ENCODE measurements at regions not wholly inside any gene's neighbourhood (a gene's known extent, or its start where the extent isn't known, plus 50 kb on each side); places are given as distances from the start of the nearest gene placed in this dataset.
"Not testable (repeated sequence)": the region's sequence is repeated elsewhere in the genome, so short reads cannot be mapped to it uniquely, and the experiment has no call there.

DNA sequence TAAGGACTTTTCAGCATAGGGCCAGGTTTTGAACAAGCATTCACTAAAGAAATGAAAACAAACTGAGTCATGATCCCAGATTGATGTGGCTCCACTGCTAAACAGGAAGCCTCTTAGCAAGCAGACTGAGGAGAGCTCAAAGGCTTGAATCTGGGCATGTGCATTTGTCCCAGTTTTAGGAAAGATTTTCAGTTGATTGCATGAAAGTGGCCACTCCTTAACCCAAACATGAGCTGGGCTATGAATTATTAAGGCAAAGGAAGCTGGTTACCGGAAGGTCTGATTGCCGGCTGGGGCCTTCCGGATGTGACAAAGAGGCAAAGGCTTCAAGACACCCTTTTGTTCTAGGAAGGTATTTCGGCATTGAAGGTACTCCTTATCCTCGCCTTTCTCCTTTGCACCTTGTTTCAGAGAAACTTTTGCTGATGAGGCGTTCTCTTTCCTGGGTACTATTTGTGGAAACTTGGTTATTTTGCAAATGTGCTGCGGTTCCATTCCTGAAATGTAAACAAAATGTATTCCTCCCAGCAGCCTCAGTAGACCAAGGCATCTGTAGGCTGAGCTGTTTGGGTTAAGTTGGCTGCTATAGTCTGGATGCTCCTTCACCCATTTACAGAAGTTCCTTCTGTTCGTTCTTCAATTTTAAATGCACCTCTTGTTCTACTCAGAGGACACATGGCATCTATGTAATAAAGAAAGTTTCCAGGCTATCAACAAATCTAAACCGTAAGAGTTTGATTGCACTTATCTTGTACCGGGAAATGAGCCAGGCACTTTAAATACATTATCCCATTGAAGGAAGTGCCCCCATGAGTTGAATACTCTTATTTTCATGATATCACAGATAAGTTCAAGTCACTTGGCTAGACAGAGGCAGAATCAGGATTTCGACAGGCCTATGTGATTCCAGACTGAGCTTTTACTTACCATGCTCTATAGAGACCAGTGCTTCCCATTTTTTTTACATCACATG is 115.6 kb upstream of the METAP2 start:
- Histone ChIP-seq H3K18ac (ENCODE audit: low read length) (no peak overlapping the region), H4K5ac (ENCODE audit: low read length) (no peak overlapping the region), H3K27me3 (ENCODE audit: insufficient read depth, low read length, poor library complexity) (no peaks in the 10 kb centered on the region), H2BK15ac (replicated peaks; ENCODE audit: low read depth) (no peak overlapping the region), H2BK120ac (ENCODE audit: low read depth, low read length) (no peak overlapping the region), H3K79me2 (ENCODE audit: control insufficient read depth, insufficient read depth, low read length) (no peaks in the 10 kb centered on the region), H3K9ac (ENCODE audit: low read length) (no peak overlapping the region), H3K4me1 (ENCODE audit: control insufficient read depth, low read depth, low read length) (no peaks in the 10 kb centered on the region), H4K8ac (ENCODE audit: low read depth, low read length) (no peak overlapping the region), H3K79me1 (ENCODE audit: low read length) (no peaks in the 10 kb centered on the region), H3K23ac (ENCODE audit: low read length) (no peak overlapping the region), H3K4me2 (ENCODE audit: low read length) (no peak overlapping the region), H3K4ac (ENCODE audit: low read depth, low read length) (no peak overlapping the region), H3K4me3 (ENCODE audit: low read length) (no peak overlapping the region), H3K27ac (ENCODE audit: low read depth, low read length) (no peak overlapping the region), H2AK5ac (ENCODE audit: low read length) (no peak overlapping the region), H3K36me3 (ENCODE audit: control insufficient read depth, insufficient read depth, low read length) (no peaks in the 10 kb centered on the region), H3K56ac (ENCODE audit: low read length) (no peak overlapping the region), H2BK5ac (ENCODE audit: low read length) (no peak overlapping the region)
- no peak for DNase-seq
- no CpG with 5 or more reads among the region's 11 CpGs for WGBS (ENCODE audit: extremely low coverage, insufficient coverage, low lambda C conversion rate)

DNA sequence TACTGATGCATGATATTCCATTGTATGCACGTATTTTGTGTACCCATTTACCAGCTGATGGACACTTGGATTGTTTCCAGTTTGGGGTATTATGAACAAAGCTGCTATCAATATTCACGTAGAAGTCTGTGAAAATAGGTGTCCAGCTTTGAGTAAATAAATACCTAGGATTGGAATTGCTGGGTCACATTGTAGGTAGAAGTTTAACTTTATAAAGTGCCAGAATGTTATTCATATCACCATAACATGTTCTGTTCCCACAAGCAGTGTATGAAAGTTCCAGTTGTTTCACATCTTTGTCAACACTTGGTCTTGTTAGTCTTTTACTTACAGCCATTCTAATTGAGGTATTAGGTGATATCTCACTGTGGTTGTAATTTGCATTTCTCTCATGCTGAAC is 108.0 kb upstream of the METAP2 start:
- WGBS (ENCODE audit: extremely low coverage, insufficient coverage, low lambda C conversion rate) = no CpG with 5 or more reads among the region's 2 CpGs
- H2BK120ac ChIP-seq (ENCODE audit: low read depth, low read length) = no peak overlapping the region
- no peak overlapping the region for H2BK15ac ChIP-seq (replicated peaks; ENCODE audit: low read depth)
- no peaks in the 10 kb centered on the region for H3K79me2 ChIP-seq (ENCODE audit: control insufficient read depth, insufficient read depth, low read length)
- H4K5ac ChIP-seq (ENCODE audit: low read length) = no peak overlapping the region
- no peaks in the 10 kb centered on the region for H3K27me3 ChIP-seq (ENCODE audit: insufficient read depth, low read length, poor library complexity)
- H3K4me3 ChIP-seq (ENCODE audit: low read length) = no peak overlapping the region
- no peaks in the 10 kb centered on the region for H3K4me1 ChIP-seq (ENCODE audit: control insufficient read depth, low read depth, low read length)
- no peak overlapping the region for H2BK5ac ChIP-seq (ENCODE audit: low read length)
- no peak overlapping the region for H3K9ac ChIP-seq (ENCODE audit: low read length)
- H3K4me2 ChIP-seq (ENCODE audit: low read length) = no peak overlapping the region
- no peaks in the 10 kb centered on the region for H3K79me1 ChIP-seq (ENCODE audit: low read length)
- H3K27ac ChIP-seq (ENCODE audit: low read depth, low read length) = no peak overlapping the region
- no peak overlapping the region for H4K8ac ChIP-seq (ENCODE audit: low read depth, low read length)
- no peak overlapping the region for H3K4ac ChIP-seq (ENCODE audit: low read depth, low read length)
- DNase-seq = no peak
- no peaks in the 10 kb centered on the region for H3K36me3 ChIP-seq (ENCODE audit: control insufficient read depth, insufficient read depth, low read length)
- H3K23ac ChIP-seq (ENCODE audit: low read length) = no peak overlapping the region
- no peak overlapping the region for H2AK5ac ChIP-seq (ENCODE audit: low read length)
- H3K56ac ChIP-seq (ENCODE audit: low read length) = no peak overlapping the region
- H3K18ac ChIP-seq (ENCODE audit: low read length) = no peak overlapping the region

DNA sequence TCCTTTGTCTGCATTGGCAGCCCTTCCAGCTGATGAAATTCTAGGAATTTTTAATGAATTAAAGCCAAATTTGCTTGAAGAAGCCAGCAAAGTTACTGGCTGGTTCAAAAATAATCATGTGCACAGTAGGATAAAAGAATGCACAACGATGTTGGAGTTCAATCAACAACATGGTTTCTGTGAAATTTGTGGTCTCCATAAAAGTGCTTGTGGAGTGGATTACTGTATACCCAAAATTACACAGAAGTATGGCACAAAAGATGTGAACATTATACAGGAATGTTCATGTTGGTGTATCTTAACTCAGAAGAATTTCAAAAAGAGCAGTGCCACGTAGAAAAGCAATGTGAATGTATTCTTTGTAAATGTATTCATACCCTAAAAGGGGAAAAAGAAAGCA is 105.0 kb upstream of the METAP2 start:
- Histone ChIP-seq H2BK5ac (ENCODE audit: low read length) (no peak overlapping the region), H3K79me1 (ENCODE audit: low read length) (no peaks in the 10 kb centered on the region), H3K4me3 (ENCODE audit: low read length) (no peak overlapping the region), H4K8ac (ENCODE audit: low read depth, low read length) (no peak overlapping the region), H3K4me2 (ENCODE audit: low read length) (no peak overlapping the region), H3K36me3 (ENCODE audit: control insufficient read depth, insufficient read depth, low read length) (no peaks in the 10 kb centered on the region), H3K27ac (ENCODE audit: low read depth, low read length) (no peak overlapping the region), H3K79me2 (ENCODE audit: control insufficient read depth, insufficient read depth, low read length) (no peaks in the 10 kb centered on the region), H3K18ac (ENCODE audit: low read length) (no peak overlapping the region), H2BK15ac (replicated peaks; ENCODE audit: low read depth) (no peak overlapping the region), H4K5ac (ENCODE audit: low read length) (no peak overlapping the region), H2AK5ac (ENCODE audit: low read length) (no peak overlapping the region), H3K23ac (ENCODE audit: low read length) (no peak overlapping the region), H3K4me1 (ENCODE audit: control insufficient read depth, low read depth, low read length) (no peaks in the 10 kb centered on the region), H3K4ac (ENCODE audit: low read depth, low read length) (no peak overlapping the region), H2BK120ac (ENCODE audit: low read depth, low read length) (no peak overlapping the region), H3K27me3 (ENCODE audit: insufficient read depth, low read length, poor library complexity) (no peaks in the 10 kb centered on the region), H3K9ac (ENCODE audit: low read length) (no peak overlapping the region), H3K56ac (ENCODE audit: low read length) (no peak overlapping the region)
- WGBS (ENCODE audit: extremely low coverage, insufficient coverage, low lambda C conversion rate) = no CpG with 5 or more reads among the region's 2 CpGs
- no peak for DNase-seq

DNA sequence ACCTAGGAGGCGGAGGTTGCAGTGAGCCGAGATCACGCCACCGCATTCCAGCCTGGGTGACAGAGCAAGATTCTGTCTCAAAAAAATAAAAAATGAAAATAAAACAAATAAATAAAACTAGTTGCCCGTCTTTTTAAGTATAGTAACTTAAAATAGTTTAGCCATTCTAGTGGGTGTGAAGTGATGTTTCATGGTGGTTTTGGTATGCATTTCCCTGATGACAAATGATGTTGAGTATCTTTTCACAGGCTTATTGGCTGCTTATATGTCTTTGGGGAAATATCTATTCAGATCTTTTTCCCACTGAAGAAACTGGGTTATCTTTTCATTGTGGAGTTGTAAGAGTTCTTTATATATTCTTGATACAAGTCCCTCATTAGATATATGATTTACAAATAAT is 102.4 kb upstream of the METAP2 start:
- no peaks in the 10 kb centered on the region for H3K79me2 ChIP-seq (ENCODE audit: control insufficient read depth, insufficient read depth, low read length)
- H3K56ac ChIP-seq (ENCODE audit: low read length) = no peak overlapping the region
- no peak overlapping the region for H3K4me2 ChIP-seq (ENCODE audit: low read length)
- no peak overlapping the region for H3K4ac ChIP-seq (ENCODE audit: low read depth, low read length)
- H3K4me1 ChIP-seq (ENCODE audit: control insufficient read depth, low read depth, low read length) = no peaks in the 10 kb centered on the region
- no peak overlapping the region for H2BK5ac ChIP-seq (ENCODE audit: low read length)
- WGBS (ENCODE audit: extremely low coverage, insufficient coverage, low lambda C conversion rate) = no CpG with 5 or more reads among the region's 5 CpGs
- H2BK120ac ChIP-seq (ENCODE audit: low read depth, low read length) = no peak overlapping the region
- H3K18ac ChIP-seq (ENCODE audit: low read length) = no peak overlapping the region
- H3K4me3 ChIP-seq (ENCODE audit: low read length) = no peak overlapping the region
- no peak overlapping the region for H2BK15ac ChIP-seq (replicated peaks; ENCODE audit: low read depth)
- H3K79me1 ChIP-seq (ENCODE audit: low read length) = no peaks in the 10 kb centered on the region
- H2AK5ac ChIP-seq (ENCODE audit: low read length) = no peak overlapping the region
- H3K27ac ChIP-seq (ENCODE audit: low read depth, low read length) = no peak overlapping the region
- H4K5ac ChIP-seq (ENCODE audit: low read length) = no peak overlapping the region
- no peak overlapping the region for H3K23ac ChIP-seq (ENCODE audit: low read length)
- no peaks in the 10 kb centered on the region for H3K27me3 ChIP-seq (ENCODE audit: insufficient read depth, low read length, poor library complexity)
- H3K9ac ChIP-seq (ENCODE audit: low read length) = no peak overlapping the region
- DNase-seq = no peak
- H4K8ac ChIP-seq (ENCODE audit: low read depth, low read length) = no peak overlapping the region
- H3K36me3 ChIP-seq (ENCODE audit: control insufficient read depth, insufficient read depth, low read length) = no peaks in the 10 kb centered on the region

DNA sequence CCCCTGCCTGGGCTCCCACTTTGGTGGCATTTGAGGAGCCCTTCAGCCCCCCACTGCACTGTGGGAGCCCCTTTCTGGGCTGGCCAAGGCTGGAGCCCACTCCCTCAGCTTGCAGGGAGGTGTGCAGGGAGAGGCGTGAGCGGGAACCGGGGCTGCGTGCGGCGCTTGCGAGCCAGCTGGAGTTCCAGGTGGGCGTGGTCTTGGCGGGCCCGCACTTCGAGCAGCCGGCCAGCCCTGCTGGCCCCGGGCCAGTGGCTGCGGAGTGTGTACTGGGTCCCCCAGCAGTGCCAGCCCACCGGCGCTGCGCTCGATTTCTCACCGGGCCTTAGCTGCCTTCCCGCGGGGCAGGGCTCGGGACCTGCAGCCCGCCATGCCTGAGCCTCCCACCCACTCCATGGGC is 94.5 kb upstream of the METAP2 start:
- H3K79me2 ChIP-seq (ENCODE audit: control insufficient read depth, insufficient read depth, low read length); H3K9ac ChIP-seq (ENCODE audit: low read length); H2BK5ac ChIP-seq (ENCODE audit: low read length); H4K8ac ChIP-seq (ENCODE audit: low read depth, low read length); H3K4me2 ChIP-seq (ENCODE audit: low read length); H3K18ac ChIP-seq (ENCODE audit: low read length); H3K23ac ChIP-seq (ENCODE audit: low read length); H3K4me3 ChIP-seq (ENCODE audit: low read length); H3K79me1 ChIP-seq (ENCODE audit: low read length); DNase-seq; H3K56ac ChIP-seq (ENCODE audit: low read length); H2BK15ac ChIP-seq (replicated peaks; ENCODE audit: low read depth); H3K4me1 ChIP-seq (ENCODE audit: control insufficient read depth, low read depth, low read length); H2BK120ac ChIP-seq (ENCODE audit: low read depth, low read length); H3K36me3 ChIP-seq (ENCODE audit: control insufficient read depth, insufficient read depth, low read length); H2AK5ac ChIP-seq (ENCODE audit: low read length); H3K27me3 ChIP-seq (ENCODE audit: insufficient read depth, low read length, poor library complexity); H3K4ac ChIP-seq (ENCODE audit: low read depth, low read length); H4K5ac ChIP-seq (ENCODE audit: low read length); H3K27ac ChIP-seq (ENCODE audit: low read depth, low read length): not testable (repeated sequence)
- no CpG with 5 or more reads among the region's 23 CpGs for WGBS (ENCODE audit: extremely low coverage, insufficient coverage, low lambda C conversion rate)

DNA sequence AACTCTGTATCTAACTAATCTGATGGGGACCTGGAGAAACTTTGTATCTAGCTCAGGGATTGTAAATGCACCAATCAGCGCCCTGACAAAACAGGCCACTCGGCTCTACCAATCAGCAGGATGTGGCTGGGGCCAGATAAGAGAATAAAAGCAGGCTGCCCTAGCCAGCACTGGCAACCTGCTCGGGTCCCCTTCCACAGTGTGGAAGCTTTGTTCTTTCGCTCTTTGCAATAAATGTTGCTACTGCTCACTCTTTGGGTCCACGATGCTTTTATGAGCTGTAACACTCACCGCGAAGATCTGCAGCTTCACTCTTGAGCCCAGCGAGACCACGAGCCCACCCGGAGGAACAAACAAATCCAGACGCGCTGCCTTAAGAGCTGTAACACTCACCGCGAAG is 93.6 kb upstream of the METAP2 start:
- not testable (repeated sequence) for H2BK15ac ChIP-seq (replicated peaks; ENCODE audit: low read depth); H4K8ac ChIP-seq (ENCODE audit: low read depth, low read length); H2BK5ac ChIP-seq (ENCODE audit: low read length); H3K56ac ChIP-seq (ENCODE audit: low read length); H4K5ac ChIP-seq (ENCODE audit: low read length); H3K18ac ChIP-seq (ENCODE audit: low read length); H3K4me1 ChIP-seq (ENCODE audit: control insufficient read depth, low read depth, low read length); DNase-seq; H3K4me2 ChIP-seq (ENCODE audit: low read length); H3K4ac ChIP-seq (ENCODE audit: low read depth, low read length); H3K36me3 ChIP-seq (ENCODE audit: control insufficient read depth, insufficient read depth, low read length); H3K23ac ChIP-seq (ENCODE audit: low read length); H3K27ac ChIP-seq (ENCODE audit: low read depth, low read length); H3K79me2 ChIP-seq (ENCODE audit: control insufficient read depth, insufficient read depth, low read length); H3K27me3 ChIP-seq (ENCODE audit: insufficient read depth, low read length, poor library complexity); H3K4me3 ChIP-seq (ENCODE audit: low read length); H2BK120ac ChIP-seq (ENCODE audit: low read depth, low read length); H3K9ac ChIP-seq (ENCODE audit: low read length); H2AK5ac ChIP-seq (ENCODE audit: low read length); H3K79me1 ChIP-seq (ENCODE audit: low read length)
- WGBS (ENCODE audit: extremely low coverage, insufficient coverage, low lambda C conversion rate) = no CpG with 5 or more reads among the region's 14 CpGs
